ENCODE measurements at regions not wholly inside any gene's neighbourhood (a gene's known extent, or its start where the extent isn't known, plus 50 kb on each side); places are given as distances from the start of the nearest gene placed in this dataset.

- no peak for DNase-seq
Observed at GRCh38 chr4:155616117-155616516, 50.5 kb upstream of the GUCY1A1 start.

GRCh38 chr4:155615081-155615887 lies 51.4 kb upstream of the GUCY1A1 start:
- DNase-seq = no peak

- no peak for DNase-seq
Observed at GRCh38 chr4:155614111-155614762, 52.4 kb upstream of the GUCY1A1 start.

GRCh38 chr4:155612074-155612473 lies 54.6 kb upstream of the GUCY1A1 start:
- no peak for DNase-seq

- DNase-seq = no peak
Observed at GRCh38 chr4:155611501-155611900, 55.1 kb upstream of the GUCY1A1 start.

- DNase-seq = no peak
Observed at GRCh38 chr4:155610143-155610542, 56.5 kb upstream of the GUCY1A1 start.

- no peak for DNase-seq
Observed at GRCh38 chr4:155609455-155610059, 57.1 kb upstream of the GUCY1A1 start.

- DNase-seq = no peak
Observed at GRCh38 chr4:155608225-155608885, 58.3 kb upstream of the GUCY1A1 start.

GRCh38 chr4:155607481-155607880 lies 59.2 kb upstream of the GUCY1A1 start:
- no peak for DNase-seq

GRCh38 chr4:155604718-155605626 lies 61.7 kb upstream of the GUCY1A1 start:
- DNase-seq = no peak

- DNase-seq = no peak
Observed at GRCh38 chr4:155603360-155603891, 63.2 kb upstream of the GUCY1A1 start.

GRCh38 chr4:155602351-155603140 lies 64.1 kb upstream of the GUCY1A1 start:
- DNase-seq = no peak

- no peak for DNase-seq
Observed at GRCh38 chr4:155600244-155600643, 66.4 kb upstream of the GUCY1A1 start.

GRCh38 chr4:155599596-155599995 lies 67.1 kb upstream of the GUCY1A1 start:
- DNase-seq = no peak

GRCh38 chr4:155599085-155599484 lies 67.6 kb upstream of the GUCY1A1 start:
- DNase-seq = no peak

GRCh38 chr4:155597933-155598451 lies 68.7 kb upstream of the GUCY1A1 start:
- DNase-seq = no peak

- DNase-seq = no peak
Observed at GRCh38 chr4:155597281-155597680, 69.4 kb upstream of the GUCY1A1 start.

GRCh38 chr4:155593793-155594192 lies 72.9 kb upstream of the GUCY1A1 start:
- no peak for DNase-seq

GRCh38 chr4:155592938-155593297 lies 73.7 kb upstream of the GUCY1A1 start:
- no peak for DNase-seq

GRCh38 chr4:155592179-155592937 lies 74.3 kb upstream of the GUCY1A1 start:
- DNase-seq = no peak
